ENCODE measurements at regions not wholly inside any gene's neighbourhood (a gene's known extent, or its start where the extent isn't known, plus 50 kb on each side); places are given as distances from the start of the nearest gene placed in this dataset.
A peak's percentile ranks its signal among the peaks of the same experiment; 100 is the strongest.

DNA sequence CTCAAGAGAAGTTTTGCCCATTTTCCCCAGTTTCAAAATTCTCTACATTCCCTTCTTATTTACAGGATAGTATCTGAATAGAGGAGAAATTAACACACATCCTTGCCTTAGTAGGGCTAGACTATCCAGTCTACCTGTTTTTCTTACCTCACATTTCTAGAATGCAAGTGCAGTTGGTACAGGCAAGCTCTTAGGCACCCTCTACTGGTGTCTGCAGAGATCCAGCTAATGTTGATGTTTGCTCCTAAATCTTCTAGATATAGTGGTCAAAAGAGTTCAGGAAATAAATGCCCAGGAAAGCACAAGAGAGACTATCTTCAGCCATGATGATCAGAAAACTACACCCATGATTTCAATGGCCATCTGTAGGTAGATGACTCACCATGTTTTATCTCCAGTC lies 205.3 kb downstream of the HTR7 start:
- no peak overlapping the region for H3K4me3 ChIP-seq (ENCODE audit: low read length in 2 of 2)
- ATAC-seq (ENCODE audit: low FRiP score), result no peak
- no peak for DNase-seq
- intact Hi-C loops (cut with DNase I), result no loop called here
- H3K9me3 ChIP-seq (ENCODE audit: control insufficient read depth, low read length), result no peaks in the 10 kb centered on the region
- no peak overlapping the region for H3K27ac ChIP-seq (ENCODE audit: low read depth in 1 of 2, low read length in 2 of 2)
- no peaks in the 10 kb centered on the region for H3K27me3 ChIP-seq (ENCODE audit: control insufficient read depth in 1 of 2, insufficient read depth in 2 of 2, low read length in 1 of 2)
- no peaks in the 10 kb centered on the region for H3K4me1 ChIP-seq (ENCODE audit: control insufficient read depth in 1 of 2, insufficient read depth in 2 of 2, low read length in 2 of 2)
- H3K36me3 ChIP-seq (ENCODE audit: control insufficient read depth in 1 of 2, insufficient read depth in 2 of 2, low read length in 1 of 2), result no peaks in the 10 kb centered on the region

DNA sequence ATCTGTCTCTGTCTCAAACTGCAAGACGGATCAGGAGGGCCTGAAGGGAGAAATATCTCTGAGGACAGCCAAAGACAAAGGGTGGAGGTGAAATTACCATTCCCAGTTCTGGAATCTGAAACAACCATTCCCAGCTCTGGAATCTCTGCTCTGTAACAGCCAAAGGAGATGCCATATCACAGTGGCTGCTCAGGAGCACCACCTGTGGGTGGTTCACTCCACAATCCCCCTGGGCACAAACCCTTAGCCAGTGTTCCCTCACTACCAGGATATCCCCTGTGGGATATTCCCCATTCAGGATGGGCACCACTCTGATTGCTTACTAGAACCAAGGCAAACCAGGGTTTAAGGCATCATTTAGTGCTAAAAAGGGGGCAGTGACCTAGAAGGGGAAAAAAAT lies 199.0 kb downstream of the HTR7 start:
- WGBS, 2 donors, result 42 to 48% methylated on average over 1 of the region's 1 CpG
- H3K4me3 ChIP-seq (ENCODE audit: low read length in 2 of 2), result no peak overlapping the region
- no peaks in the 10 kb centered on the region for H3K9me3 ChIP-seq (ENCODE audit: control insufficient read depth, low read length)
- H3K27ac ChIP-seq (ENCODE audit: low read depth in 1 of 2, low read length in 2 of 2), result no peak overlapping the region
- no peaks in the 10 kb centered on the region for H3K36me3 ChIP-seq (ENCODE audit: control insufficient read depth in 1 of 2, insufficient read depth in 2 of 2, low read length in 1 of 2)
- H3K4me1 ChIP-seq (ENCODE audit: control insufficient read depth in 1 of 2, insufficient read depth in 2 of 2, low read length in 2 of 2), result no peaks in the 10 kb centered on the region
- intact Hi-C loops (cut with DNase I), result no loop called here
- no peaks in the 10 kb centered on the region for H3K27me3 ChIP-seq (ENCODE audit: control insufficient read depth in 1 of 2, insufficient read depth in 2 of 2, low read length in 1 of 2)
- no peak for DNase-seq
- ATAC-seq (ENCODE audit: low FRiP score), result no peak

DNA sequence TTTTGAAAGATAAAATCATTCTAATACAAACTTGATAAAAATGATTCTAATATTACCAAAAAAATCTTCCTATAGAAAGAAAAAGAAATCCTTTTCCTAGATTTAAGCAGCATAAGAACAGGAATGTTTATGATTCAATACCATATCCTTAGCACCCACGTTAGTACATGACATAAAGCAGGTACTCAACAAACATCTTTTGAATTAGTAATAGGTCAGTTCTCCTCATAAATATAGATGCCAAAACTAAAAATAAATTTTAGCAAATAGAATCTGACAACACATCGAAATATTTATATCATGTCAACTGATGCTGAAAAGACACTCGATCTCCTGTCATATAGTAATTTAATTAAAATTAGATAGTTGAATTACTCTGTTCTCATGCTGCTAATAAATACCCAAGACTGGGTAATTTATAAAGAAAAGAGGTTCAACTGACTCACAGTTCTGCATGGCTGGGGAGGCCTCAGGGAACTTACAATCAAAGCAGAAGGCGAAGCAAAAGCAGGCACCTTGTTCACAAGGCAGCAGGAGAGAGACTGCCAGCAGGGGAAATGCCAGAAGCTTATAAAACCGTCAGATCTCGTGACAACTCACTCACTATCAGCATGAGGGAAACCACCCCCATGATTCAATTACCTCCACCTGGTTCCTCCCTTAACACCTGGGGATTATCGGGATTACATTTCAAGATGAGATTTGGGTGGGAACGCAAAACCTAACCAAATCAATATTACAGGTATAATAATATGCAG lies 191.8 kb downstream of the HTR7 start:
- 68 to 75% methylated on average over 8 of the region's 8 CpGs for WGBS, 2 donors
- no peak overlapping the region for H3K27ac ChIP-seq (ENCODE audit: low read depth in 1 of 2, low read length in 2 of 2)
- H3K36me3 ChIP-seq (ENCODE audit: control insufficient read depth in 1 of 2, insufficient read depth in 2 of 2, low read length in 1 of 2), result no peaks in the 10 kb centered on the region
- intact Hi-C loops (cut with DNase I), result no loop called here
- no peaks in the 10 kb centered on the region for H3K4me1 ChIP-seq (ENCODE audit: control insufficient read depth in 1 of 2, insufficient read depth in 2 of 2, low read length in 2 of 2)
- DNase-seq (no peak), ATAC-seq (ENCODE audit: low FRiP score) (no peak)
- no peaks in the 10 kb centered on the region for H3K27me3 ChIP-seq (ENCODE audit: control insufficient read depth in 1 of 2, insufficient read depth in 2 of 2, low read length in 1 of 2)
- H3K9me3 ChIP-seq (ENCODE audit: control insufficient read depth, low read length), result no peaks in the 10 kb centered on the region
- no peak overlapping the region for H3K4me3 ChIP-seq (ENCODE audit: low read length in 2 of 2)

DNA sequence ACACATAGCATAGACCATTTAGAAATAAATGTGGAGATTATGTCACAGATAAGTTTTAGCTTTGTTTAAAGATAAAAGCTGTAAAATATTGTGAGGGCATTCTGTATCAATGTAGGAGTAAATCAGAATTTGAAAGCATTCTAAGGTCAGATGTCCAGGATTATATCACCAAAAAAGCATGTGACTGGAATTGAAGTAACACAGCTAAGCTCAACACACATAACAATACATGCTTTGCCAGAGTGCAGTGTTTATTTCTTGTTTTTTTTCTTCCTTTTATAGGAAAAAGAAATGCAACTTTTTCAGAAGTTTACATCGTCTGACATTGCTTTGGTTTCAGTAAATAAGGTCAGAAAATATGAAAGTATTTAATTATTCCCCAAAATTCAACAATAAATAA lies 183.4 kb downstream of the HTR7 start:
- DNase-seq (no peak), ATAC-seq (ENCODE audit: low FRiP score) (no peak)
- H3K27me3 ChIP-seq (ENCODE audit: control insufficient read depth in 1 of 2, insufficient read depth in 2 of 2, low read length in 1 of 2), result no peaks in the 10 kb centered on the region
- H3K36me3 ChIP-seq (ENCODE audit: control insufficient read depth in 1 of 2, insufficient read depth in 2 of 2, low read length in 1 of 2), result no peaks in the 10 kb centered on the region
- no peaks in the 10 kb centered on the region for H3K9me3 ChIP-seq (ENCODE audit: control insufficient read depth, low read length)
- WGBS, 2 donors, result 65 to 70% methylated on average over 1 of the region's 1 CpG
- no peaks in the 10 kb centered on the region for H3K4me1 ChIP-seq (ENCODE audit: control insufficient read depth in 1 of 2, insufficient read depth in 2 of 2, low read length in 2 of 2)
- intact Hi-C loops (cut with DNase I), result no loop called here
- no peak overlapping the region for H3K27ac ChIP-seq (ENCODE audit: low read depth in 1 of 2, low read length in 2 of 2)
- no peak overlapping the region for H3K4me3 ChIP-seq (ENCODE audit: low read length in 2 of 2)

DNA sequence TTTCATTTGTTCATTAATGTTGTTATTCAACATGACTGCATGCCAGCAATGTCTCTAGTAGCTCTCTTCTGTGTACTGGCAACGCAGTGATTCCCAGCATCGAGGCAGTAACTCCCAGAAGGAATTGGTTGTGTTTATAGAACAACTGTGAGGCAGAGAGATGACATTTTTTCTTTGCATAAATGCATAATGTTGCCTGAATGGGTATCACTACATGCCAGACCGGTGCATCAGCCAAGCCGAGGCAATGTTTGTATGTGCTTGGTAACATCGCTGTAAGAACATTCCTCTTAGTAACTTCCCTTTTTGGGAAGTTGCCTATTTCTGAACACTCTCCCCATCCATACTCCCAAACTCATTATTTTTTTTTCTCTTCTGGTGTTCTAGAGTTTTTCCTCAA lies 182.9 kb downstream of the HTR7 start:
- H3K4me3 ChIP-seq (ENCODE audit: low read length in 2 of 2), result no peak overlapping the region
- H3K9me3 ChIP-seq (ENCODE audit: control insufficient read depth, low read length), result no peaks in the 10 kb centered on the region
- H3K4me1 ChIP-seq (ENCODE audit: control insufficient read depth in 1 of 2, insufficient read depth in 2 of 2, low read length in 2 of 2), result no peaks in the 10 kb centered on the region
- H3K27ac ChIP-seq (ENCODE audit: low read depth in 1 of 2, low read length in 2 of 2), result peak overlapping the region in 1 of 2 donors; percentile 59
- H3K36me3 ChIP-seq (ENCODE audit: control insufficient read depth in 1 of 2, insufficient read depth in 2 of 2, low read length in 1 of 2), result no peaks in the 10 kb centered on the region
- peak; percentile 70 to 81 for DNase-seq
- H3K27me3 ChIP-seq (ENCODE audit: control insufficient read depth in 1 of 2, insufficient read depth in 2 of 2, low read length in 1 of 2), result no peaks in the 10 kb centered on the region
- WGBS, 2 donors, result 13 to 19% methylated on average over 5 of the region's 5 CpGs
- peak; percentile 59 for ATAC-seq (ENCODE audit: low FRiP score)
- intact Hi-C loops (cut with DNase I), result no loop called here

DNA sequence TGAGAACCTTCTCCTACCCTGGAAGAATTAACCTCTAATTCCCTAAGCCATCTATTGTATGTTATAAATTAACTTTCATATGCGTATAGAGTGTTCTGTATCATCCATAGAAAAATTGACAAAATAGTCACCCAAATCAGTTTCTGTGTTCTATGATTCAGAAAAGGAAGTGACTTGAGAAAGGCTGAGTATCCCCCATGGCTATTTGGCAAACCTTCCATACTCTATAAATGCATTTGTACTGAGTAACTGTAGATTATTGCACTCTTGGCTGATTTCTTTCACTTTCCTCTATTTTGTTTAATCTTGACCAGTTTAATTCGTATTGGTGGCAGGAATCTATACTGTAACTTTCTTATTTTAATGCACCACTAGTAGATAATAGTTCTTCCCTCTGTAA lies 182.2 kb downstream of the HTR7 start:
- intact Hi-C loops (cut with DNase I), result no loop called here
- Histone ChIP-seq H3K9me3 (ENCODE audit: control insufficient read depth, low read length) (no peaks in the 10 kb centered on the region), H3K4me3 (ENCODE audit: low read length in 2 of 2) (no peak overlapping the region), H3K36me3 (ENCODE audit: control insufficient read depth in 1 of 2, insufficient read depth in 2 of 2, low read length in 1 of 2) (no peaks in the 10 kb centered on the region), H3K4me1 (ENCODE audit: control insufficient read depth in 1 of 2, insufficient read depth in 2 of 2, low read length in 2 of 2) (no peaks in the 10 kb centered on the region), H3K27me3 (ENCODE audit: control insufficient read depth in 1 of 2, insufficient read depth in 2 of 2, low read length in 1 of 2) (no peaks in the 10 kb centered on the region), H3K27ac (ENCODE audit: low read depth in 1 of 2, low read length in 2 of 2) (peak overlapping the region in 1 of 2 donors; percentile 51)
- no peak for ATAC-seq (ENCODE audit: low FRiP score)
- 81 to 83% methylated on average over 2 of the region's 2 CpGs for WGBS, 2 donors
- DNase-seq, result no peak

Data from aorta (tissue), 5 donors.